ENCODE measurements at regions not wholly inside any gene's neighbourhood (a gene's known extent, or its start where the extent isn't known, plus 50 kb on each side); places are given as distances from the start of the nearest gene placed in this dataset.
"Not testable (repeated sequence)": the region's sequence is repeated elsewhere in the genome, so short reads cannot be mapped to it uniquely, and the experiment has no call there.

DNA sequence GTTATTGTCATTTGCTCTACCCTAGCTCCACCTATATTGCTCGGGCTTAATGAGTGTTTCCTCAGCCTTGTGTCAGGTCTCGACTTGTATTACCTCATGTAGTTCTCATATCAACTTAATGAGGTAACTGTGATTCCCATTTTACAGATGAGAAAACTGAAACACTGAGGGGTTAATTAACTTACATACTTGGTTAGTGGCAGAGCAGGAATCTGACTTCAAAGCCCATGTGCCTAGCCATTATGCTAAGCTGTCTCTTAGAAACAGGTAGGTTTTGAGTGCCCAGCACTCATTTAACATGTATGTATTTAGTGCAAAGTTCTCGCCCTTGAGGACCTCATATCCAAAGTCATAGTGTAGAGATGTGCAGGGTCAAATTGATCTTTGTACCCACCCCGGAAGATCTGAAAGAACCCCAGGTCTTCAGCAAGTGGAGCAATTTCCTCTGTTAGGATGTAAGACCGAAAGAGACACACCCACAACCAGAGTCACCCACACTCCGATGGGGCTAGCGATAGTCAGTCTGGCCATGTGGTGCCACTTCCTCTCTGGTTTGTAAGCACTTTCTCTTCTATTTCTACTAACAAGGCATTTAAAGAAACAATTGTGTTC lies 121.0 kb upstream of the SLC39A10 start:
- peak; percentile 47 for DNase-seq (ENCODE audit: low read depth)

DNA sequence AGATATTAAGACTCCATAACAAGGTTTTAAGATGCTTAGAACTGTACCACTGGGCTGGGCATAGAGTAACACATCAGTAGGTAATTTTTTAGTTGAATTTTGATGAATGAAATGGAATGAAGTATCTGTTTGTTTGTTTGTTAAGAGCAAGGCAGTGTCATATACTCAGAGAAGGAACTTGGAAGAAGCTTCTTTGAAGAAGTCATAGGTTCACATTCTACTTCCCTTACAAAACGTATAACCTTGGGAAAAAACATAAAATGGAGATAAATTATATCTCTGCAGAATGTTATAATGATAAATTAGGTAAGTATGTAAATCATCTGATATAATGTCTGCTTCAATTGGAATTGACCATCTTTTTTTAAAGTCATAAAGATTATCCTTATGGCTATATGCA lies 122.1 kb upstream of the SLC39A10 start:
- no peak for DNase-seq (ENCODE audit: low read depth)

DNA sequence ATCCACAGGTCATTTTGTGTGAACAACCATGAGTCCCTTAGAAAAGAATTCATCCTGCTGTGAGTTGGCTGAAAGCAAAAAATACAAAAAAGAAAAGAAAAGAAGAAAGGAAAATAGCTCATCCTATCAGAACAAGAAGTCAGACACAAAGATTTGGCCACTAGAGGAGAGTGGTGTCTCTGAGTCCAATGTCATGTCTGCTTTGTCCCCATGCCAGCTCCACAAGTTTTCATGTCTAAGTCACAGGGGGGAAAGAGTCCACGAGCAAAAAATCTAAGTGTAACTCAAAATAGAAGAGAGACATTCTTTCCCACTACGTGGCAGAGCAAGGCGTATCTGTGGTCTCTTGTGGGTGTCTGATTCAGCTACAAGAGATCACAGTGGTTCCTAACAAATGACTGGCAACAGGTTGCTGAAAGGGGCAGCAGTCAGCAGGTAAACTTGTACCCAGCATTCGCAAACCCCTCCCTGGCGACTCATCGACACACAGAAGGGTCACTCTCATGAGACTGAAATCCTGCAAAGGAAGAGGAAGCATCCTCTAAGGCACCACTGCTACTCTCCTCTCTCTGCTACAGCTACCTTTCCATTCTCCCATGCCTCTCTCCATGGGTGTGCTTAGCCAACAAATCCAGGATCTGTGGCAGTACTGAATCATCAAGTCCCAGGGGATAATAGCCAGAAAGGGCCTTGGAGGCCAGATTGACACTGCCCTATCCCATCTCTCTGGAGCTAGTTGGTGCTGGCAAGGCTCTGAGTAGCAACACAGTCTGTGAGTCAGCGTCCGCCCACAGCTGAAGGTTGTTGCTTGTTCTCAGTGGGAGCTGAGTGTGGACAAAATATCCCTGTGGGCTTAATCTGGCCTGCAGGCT lies 123.0 kb upstream of the SLC39A10 start:
- peak; percentile 64 for DNase-seq (ENCODE audit: low read depth)

- no peak for DNase-seq (ENCODE audit: low read depth)
These were observed 124.3 kb upstream of the SLC39A10 start for GRCh38 chr2:195532628-195533271.

GRCh38 chr2:195532255-195532627 lies 124.8 kb upstream of the SLC39A10 start:
- DNase-seq (ENCODE audit: low read depth) = no peak

DNA sequence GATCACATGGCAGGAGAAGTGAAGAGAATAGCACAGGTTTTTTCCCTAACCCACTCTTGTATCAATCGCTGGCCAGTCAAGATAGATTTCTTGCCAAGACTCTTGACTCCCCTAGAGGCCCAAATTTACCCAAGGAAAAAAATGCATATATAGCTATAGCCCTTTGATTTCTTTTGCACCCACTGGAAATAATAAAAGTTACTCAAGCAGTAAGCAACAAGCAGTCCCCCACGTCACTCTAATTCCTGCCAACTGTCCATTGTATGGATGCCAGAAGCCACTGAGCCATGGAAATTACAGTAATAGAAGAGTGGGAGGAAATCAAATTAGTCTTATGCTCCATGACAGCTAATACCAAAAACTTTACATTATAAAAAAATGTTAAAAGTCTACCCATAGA lies 125.3 kb upstream of the SLC39A10 start:
- DNase-seq (ENCODE audit: low read depth) = no peak

- DNase-seq (ENCODE audit: low read depth) = not testable (repeated sequence)
These were observed 133.8 kb upstream of the SLC39A10 start for GRCh38 chr2:195523242-195523641.

GRCh38 chr2:195521589-195521988 lies 135.4 kb upstream of the SLC39A10 start:
- no peak for DNase-seq (ENCODE audit: low read depth)

GRCh38 chr2:195520671-195521155 lies 136.3 kb upstream of the SLC39A10 start:
- DNase-seq (ENCODE audit: low read depth) = no peak

DNA sequence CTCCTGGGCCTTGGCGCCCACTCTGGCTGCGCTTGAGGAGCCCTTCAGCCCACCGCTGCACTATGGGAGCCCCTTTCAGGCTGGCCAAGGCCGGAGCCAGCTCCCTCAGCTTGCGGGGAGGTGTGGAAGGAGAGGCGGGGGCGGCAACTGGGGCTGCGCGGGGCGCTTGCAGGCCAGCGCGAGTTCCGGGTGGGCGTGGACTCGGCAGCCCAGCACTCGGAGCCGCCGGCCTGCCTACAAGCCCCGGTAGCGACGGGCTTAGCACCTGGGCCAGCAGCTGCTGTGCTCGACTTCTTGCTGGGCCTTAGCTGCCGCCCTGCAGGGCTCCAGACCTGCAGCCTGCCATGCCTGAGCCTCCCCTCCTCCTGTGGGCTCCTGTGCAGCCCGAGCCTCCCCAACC lies 141.5 kb upstream of the SLC39A10 start:
- DNase-seq (ENCODE audit: low read depth) = no peak

- DNase-seq (ENCODE audit: low read depth) = no peak
These were observed 142.7 kb upstream of the SLC39A10 start for GRCh38 chr2:195514365-195514764.

DNA sequence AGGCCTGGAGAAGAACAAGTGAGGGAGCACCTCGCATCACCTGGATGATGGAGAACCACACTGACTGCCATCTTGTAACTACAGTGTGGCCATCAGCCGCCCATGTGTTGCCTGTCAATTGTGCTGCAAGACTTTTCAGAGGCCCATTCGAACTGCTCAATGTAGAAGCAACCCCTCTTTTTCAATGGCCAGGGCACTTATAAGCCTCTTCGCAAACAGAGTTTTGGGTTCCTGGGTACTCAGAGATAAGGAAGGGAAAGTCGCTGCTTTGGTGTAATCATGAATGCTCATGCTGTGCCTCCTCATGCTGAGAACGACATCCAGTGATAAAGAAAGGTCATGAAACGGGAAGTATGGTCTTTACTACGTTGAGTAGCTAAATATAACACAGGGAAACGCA lies 143.9 kb upstream of the SLC39A10 start:
- DNase-seq (ENCODE audit: low read depth) = no peak

- no peak for DNase-seq (ENCODE audit: low read depth)
These were observed 147.5 kb upstream of the SLC39A10 start for GRCh38 chr2:195509551-195509950.

DNA sequence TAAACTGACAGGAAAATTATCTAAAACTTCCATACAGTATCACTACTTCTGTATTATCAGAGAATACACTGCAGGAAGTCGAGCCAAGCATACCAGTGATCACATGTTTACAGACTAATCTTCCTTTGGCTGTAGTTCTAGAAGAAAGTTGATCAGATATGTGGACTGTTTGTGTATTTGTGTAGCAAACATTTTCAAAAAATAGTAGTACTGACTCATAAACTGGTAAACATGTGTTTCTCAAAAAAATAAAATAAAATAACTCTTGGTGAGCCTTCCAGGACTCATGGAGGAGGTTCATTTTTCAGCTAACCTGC lies 148.9 kb upstream of the SLC39A10 start:
- no peak for DNase-seq (ENCODE audit: low read depth)

DNA sequence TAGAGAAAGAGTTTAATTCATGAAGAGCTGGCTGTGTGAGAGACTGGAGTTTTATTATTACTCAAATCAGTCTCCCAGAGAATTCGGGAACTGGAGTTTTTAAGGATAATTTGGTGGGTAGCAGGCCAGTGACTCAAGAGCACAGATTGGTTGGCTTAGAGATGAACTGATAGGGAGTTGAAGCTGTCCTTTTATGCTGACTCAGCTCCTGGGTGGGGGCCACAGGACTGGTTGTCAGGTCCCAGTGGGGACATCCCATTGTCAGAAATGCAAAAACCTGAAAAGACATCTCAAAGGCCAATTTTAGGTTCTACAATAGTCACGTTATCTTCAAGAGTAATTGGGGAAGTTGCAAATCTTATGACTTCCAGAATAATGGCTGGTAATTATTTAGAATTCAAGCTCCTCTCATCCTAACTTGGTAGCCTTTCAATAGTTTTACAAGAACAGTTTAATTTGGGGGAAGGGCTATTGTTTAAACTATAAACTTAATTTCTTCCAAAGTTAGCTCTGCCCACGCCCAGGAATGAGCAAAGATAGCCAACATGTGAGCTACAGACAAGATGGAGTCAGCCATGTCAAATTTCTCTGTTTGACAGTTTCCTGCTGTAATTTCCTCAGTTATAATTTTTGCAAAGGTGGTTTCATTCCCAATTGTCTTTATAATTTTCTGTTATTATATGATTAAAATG lies 149.4 kb upstream of the SLC39A10 start:
- no peak for DNase-seq (ENCODE audit: low read depth)

DNA sequence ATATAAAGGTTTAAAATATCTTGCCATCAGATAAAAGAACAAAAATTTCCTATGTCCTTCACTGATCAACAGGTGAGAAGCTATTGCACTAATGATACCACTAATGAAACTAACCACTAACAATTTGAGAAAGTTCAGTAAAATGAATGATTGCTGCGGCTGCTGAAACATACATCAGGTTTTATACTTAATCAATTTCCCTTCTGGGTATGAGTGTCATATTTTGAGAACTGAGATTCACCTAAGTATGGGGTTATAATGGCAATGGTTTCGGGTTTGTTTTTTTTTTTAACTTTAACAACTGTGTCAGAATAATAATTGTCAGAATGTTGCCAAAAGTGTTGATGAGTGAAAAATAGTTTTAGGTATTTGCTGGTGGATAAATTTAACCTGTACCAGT lies 151.3 kb upstream of the SLC39A10 start:
- no peak for DNase-seq (ENCODE audit: low read depth)

DNA sequence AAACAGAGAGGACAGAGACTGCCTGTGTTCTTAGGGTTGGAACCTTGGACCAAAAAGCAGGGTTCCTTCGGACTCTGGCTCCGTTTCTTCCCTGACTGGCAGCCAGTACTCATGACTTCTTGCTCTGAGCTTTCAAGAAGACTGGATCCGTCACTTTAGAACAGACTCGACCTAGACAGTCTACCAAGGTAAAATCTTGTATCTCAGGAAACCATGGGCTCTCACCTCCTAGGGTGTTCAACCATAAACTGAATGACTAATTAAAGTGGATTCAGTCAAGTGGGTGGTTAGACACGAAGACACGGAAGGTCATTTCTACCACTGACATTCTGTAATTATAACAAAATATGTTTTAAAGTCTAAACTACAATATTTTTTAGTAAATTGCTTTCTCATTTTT lies 153.8 kb upstream of the SLC39A10 start:
- DNase-seq (ENCODE audit: low read depth) = no peak

- DNase-seq (ENCODE audit: low read depth) = no peak
These were observed 155.3 kb upstream of the SLC39A10 start for GRCh38 chr2:195501746-195502145.

- no peak for DNase-seq (ENCODE audit: low read depth)
These were observed 156.1 kb upstream of the SLC39A10 start for GRCh38 chr2:195500879-195501278.

DNA sequence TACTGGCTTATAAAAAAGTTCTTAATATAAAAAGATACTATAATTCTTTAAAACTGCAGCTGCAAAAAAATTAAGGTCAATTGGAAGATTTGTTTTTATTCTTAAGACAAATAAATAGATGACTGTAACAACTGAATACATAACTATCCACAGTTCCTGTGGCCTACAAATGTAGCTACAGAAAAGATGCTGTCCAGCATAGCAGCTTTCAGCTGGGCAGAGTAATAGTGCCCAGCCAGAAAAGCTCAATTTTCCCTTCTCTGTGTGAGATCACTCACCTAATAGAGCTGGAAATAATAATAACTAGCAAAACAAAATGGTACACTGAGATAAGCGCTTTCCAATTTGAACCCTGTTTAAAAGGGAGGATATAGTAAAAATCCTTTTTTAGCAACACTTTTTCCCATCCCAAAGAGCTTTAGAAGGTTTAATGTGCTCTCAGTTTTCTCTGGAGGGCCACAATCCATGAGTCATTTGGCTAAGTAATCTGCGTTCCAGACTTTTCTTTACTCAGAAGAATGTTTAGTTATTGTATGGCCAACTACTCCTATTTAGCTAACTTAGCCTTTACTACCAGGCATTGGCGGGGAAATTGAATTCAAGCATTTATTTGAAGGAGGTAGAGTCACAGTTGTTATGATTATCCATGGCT lies 158.1 kb upstream of the SLC39A10 start:
- DNase-seq (ENCODE audit: low read depth) = no peak

DNA sequence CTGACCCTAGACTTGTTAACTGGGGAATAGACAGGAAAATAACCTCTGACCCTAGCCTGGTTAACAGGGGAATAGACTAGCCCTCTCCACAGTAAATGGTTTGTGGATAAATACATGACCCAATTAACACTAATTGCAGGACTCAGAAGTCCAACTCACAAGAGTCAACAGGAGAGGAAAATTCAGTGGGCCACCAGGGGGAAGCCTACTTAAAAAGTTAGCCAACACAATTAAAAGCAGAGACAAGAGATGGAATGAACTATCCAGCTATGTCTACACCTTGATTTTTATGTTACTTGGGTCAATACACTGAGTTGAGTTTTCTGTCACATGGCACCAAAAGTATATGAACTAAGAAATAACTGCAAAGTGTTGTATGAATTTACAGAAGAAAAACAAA lies 158.8 kb upstream of the SLC39A10 start:
- peak; percentile 36 for DNase-seq (ENCODE audit: low read depth)

DNA sequence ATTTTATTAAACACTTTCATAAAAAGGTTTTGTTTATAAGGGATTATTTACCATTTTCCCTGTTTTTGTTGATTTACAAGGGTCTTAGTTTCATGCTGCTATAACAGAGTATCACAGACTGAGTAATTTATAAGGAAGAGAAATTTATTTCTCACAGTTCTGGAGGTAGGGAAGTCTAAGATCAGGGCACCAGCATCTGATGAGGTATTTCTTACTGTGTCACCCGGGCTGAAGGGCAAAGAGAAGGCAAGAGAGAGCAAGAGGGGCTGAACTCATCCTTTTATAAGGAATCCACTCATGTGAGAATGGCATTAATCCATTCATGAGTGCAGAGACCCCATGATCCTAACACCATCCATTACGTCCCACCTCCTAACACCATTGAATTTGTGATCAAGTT lies 160.0 kb upstream of the SLC39A10 start:
- DNase-seq (ENCODE audit: low read depth) = no peak

All from stimulated activated CD8-positive, alpha-beta memory T cell treated with anti-CD3 and anti-CD28 coated beads, Interleukin-4, amount 100 ng/mL, for 24 hours (primary cell).